ENCODE measurements at regions not wholly inside any gene's neighbourhood (a gene's known extent, or its start where the extent isn't known, plus 50 kb on each side); places are given as distances from the start of the nearest gene placed in this dataset.

- TF ChIP-seq POLR2AphosphoS5 (IDR thresholded peaks at IDR 0.05; ENCODE audit: insufficient read depth in 1 of 2, low read depth in 1 of 2): no peak
- TF ChIP-seq CTCF (IDR thresholded peaks at IDR 0.05): no peak
- TF ChIP-seq POLR2A (IDR thresholded peaks at IDR 0.05): no peak
These were observed 51.4 kb downstream of the MRPL36 start for GRCh38 chr5:1748271-1748670.
